ENCODE measurements at regions not wholly inside any gene's neighbourhood (a gene's known extent, or its start where the extent isn't known, plus 50 kb on each side); places are given as distances from the start of the nearest gene placed in this dataset.
A peak's percentile ranks its signal among the peaks of the same experiment; 100 is the strongest.

GRCh38 chr15:31464216-31465082 lies 137.8 kb downstream of the KLF13 start:
- no peak for TF ChIP-seq CTCF (IDR thresholded peaks at IDR 0.05)
- no peak for TF ChIP-seq POLR2A (IDR thresholded peaks at IDR 0.05)
- no peak for DNase-seq

GRCh38 chr15:31465083-31465955 lies 138.7 kb downstream of the KLF13 start:
- WGBS, 2 donors = 31 to 56% methylated on average over 3 to 6 of the region's 10 CpGs
- Histone ChIP-seq H3K27ac (peak overlapping the region; percentile 69 to 88 (median 80)), H3K9me3 (no peaks in the 10 kb centered on the region), H3K4me1 (peaks cover 9 to 40% (median 32%) of the 10 kb centered on the region in 3 donors), H3K36me3 (no peaks in the 10 kb centered on the region), H3K27me3 (no peaks in the 10 kb centered on the region), H3K4me3 (peak overlapping the region in 1 of 4 donors; percentile 4)
- intact Hi-C loops (cut with DNase I) = no loop called here
- TF ChIP-seq CTCF (IDR thresholded peaks at IDR 0.05) = no peak
- TF ChIP-seq POLR2A (IDR thresholded peaks at IDR 0.05) = no peak
- DNase-seq = no peak

More at GRCh38 chr15:31464216-31465082, 137.8 kb downstream of the KLF13 start:
- H3K36me3 ChIP-seq = no peaks in the 10 kb centered on the region
- no peak overlapping the region for H3K4me3 ChIP-seq
- H3K4me1 ChIP-seq = peaks cover 9 to 46% (median 32%) of the 10 kb centered on the region in 3 donors
- H3K27ac ChIP-seq = peak overlapping the region; percentile 69 to 88 (median 80)
- intact Hi-C loops (cut with DNase I) = no loop called here
- WGBS, 2 donors = 61 to 85% methylated on average over 5 to 6 of the region's 13 CpGs
- no peaks in the 10 kb centered on the region for H3K9me3 ChIP-seq
- H3K27me3 ChIP-seq = no peaks in the 10 kb centered on the region

GRCh38 chr15:31467361-31467760 lies 140.7 kb downstream of the KLF13 start:
- intact Hi-C loops (cut with DNase I) = no loop called here
- 56 to 67% methylated on average over 6 of the region's 7 CpGs for WGBS, 2 donors

GRCh38 chr15:31468911-31469785 lies 142.5 kb downstream of the KLF13 start:
- no peaks in the 10 kb centered on the region for H3K36me3 ChIP-seq
- H3K27me3 ChIP-seq = no peaks in the 10 kb centered on the region
- no peak for DNase-seq
- H3K4me1 ChIP-seq = peaks cover 22 to 58% (median 36%) of the 10 kb centered on the region in 3 donors
- H3K4me3 ChIP-seq = no peak overlapping the region
- intact Hi-C loops (cut with DNase I) = no loop called here
- 79 to 88% methylated on average over 5 to 11 of the region's 24 CpGs for WGBS, 2 donors
- H3K9me3 ChIP-seq = no peaks in the 10 kb centered on the region
- H3K27ac ChIP-seq = no peak overlapping the region
- TF ChIP-seq POLR2A (IDR thresholded peaks at IDR 0.05) = no peak
- TF ChIP-seq CTCF (IDR thresholded peaks at IDR 0.05) = no peak

More at GRCh38 chr15:31467361-31467760, 140.7 kb downstream of the KLF13 start:
- Histone ChIP-seq H3K36me3 (no peaks in the 10 kb centered on the region), H3K4me3 (no peak overlapping the region), H3K27ac (no peak overlapping the region), H3K4me1 (peaks cover 12 to 44% (median 33%) of the 10 kb centered on the region in 3 donors), H3K27me3 (no peaks in the 10 kb centered on the region), H3K9me3 (no peaks in the 10 kb centered on the region)
- DNase-seq = no peak
- TF ChIP-seq CTCF (IDR thresholded peaks at IDR 0.05) (no peak), POLR2A (IDR thresholded peaks at IDR 0.05) (no peak)
